SK-N-MC (cell line): ENCODE measurements at regions not wholly inside any gene's neighbourhood (a gene's known extent, or its start where the extent isn't known, plus 50 kb on each side); places are given as distances from the start of the nearest gene placed in this dataset.

Source experiments
- EZH2 ChIP-seq: fragments of 200-600 bp; sonication (generic); IDR thresholded peaks from one replicate; pipeline ENCODE4 v1.6.1; 2017; ENCODE audit warnings: antibody characterized with exemption
- FOXP2 ChIP-seq: optimal IDR thresholded peaks from 2 replicates; pipeline ENCODE3; 2011; ENCODE audit warnings: mild to moderate bottlenecking, moderate library complexity; ENCODE audit not compliant: insufficient read depth; ENCODE audit errors: extremely low read length, control extremely low read depth
- POLR2AphosphoS5 ChIP-seq: IDR thresholded peaks from 2 replicates; pipeline ENCODE4 v1.6.1; 2012; ENCODE audit warnings: mild to moderate bottlenecking, low read depth, low read length, borderline replicate concordance

GRCh38 chr11:12321217-12321937 is 56.0 kb upstream of the PARVA start:
- TF ChIP-seq POLR2AphosphoS5 (no peak), EZH2 (no peak), FOXP2 (no peak)
